SK-N-SH treated with all-trans-retinoic acid at 6 μM for 48 hours (cell line): ENCODE measurements at regions not wholly inside any gene's neighbourhood (a gene's known extent, or its start where the extent isn't known, plus 50 kb on each side); places are given as distances from the start of the nearest gene placed in this dataset.

Experiments
- ATAC-seq: fragments of 200-7000 bp; cut with Tn5 transposase; 3 replicates; pipeline ENCODE4 v1.9.1; 2020; ENCODE audit warnings: mild to moderate bottlenecking, moderate library complexity
- ARNTL ChIP-seq: fragments of 450-650 bp; formaldehyde crosslinking; IDR thresholded peaks from 2 replicates; pipeline ENCODE4 v1.5.0; 2020; ENCODE audit warnings: low read depth, mild to moderate bottlenecking, moderate library complexity, borderline replicate concordance
- BACH2 ChIP-seq: fragments of 250-450 bp; sonication (Bioruptor Pico); IDR thresholded peaks from 2 replicates; pipeline ENCODE4 v1.9.0; 2021; ENCODE audit warnings: mild to moderate bottlenecking, borderline replicate concordance
- CREB5 ChIP-seq: fragments of 250-450 bp; sonication (Bioruptor Pico); IDR thresholded peaks from 2 replicates; pipeline ENCODE4 v1.5.1; 2020; ENCODE audit warnings: low read depth, mild to moderate bottlenecking, moderate library complexity
- GLIS3 ChIP-seq: fragments of 250-450 bp; sonication (Bioruptor Pico); IDR thresholded peaks from 2 replicates; pipeline ENCODE4 v1.5.0; 2020; ENCODE audit warnings: mild to moderate bottlenecking, moderate library complexity
- ISL1 ChIP-seq: fragments of 250-450 bp; sonication (Bioruptor Pico); IDR thresholded peaks from 2 replicates; pipeline ENCODE4 v2.1.2; 2022; ENCODE audit warnings: mild to moderate bottlenecking, moderate library complexity
- PATZ1 ChIP-seq: fragments of 250-450 bp; sonication (Bioruptor Pico); IDR thresholded peaks from 2 replicates; pipeline ENCODE4 v1.8.0; 2020; ENCODE audit warnings: mild to moderate bottlenecking, moderate library complexity, borderline replicate concordance
- PPARA ChIP-seq: fragments of 250-450 bp; sonication (Bioruptor Pico); IDR thresholded peaks from 2 replicates; pipeline ENCODE4 v1.5.0; 2020; ENCODE audit warnings: mild to moderate bottlenecking, borderline replicate concordance
- RARB ChIP-seq: fragments of 250-450 bp; sonication (Bioruptor Pico); IDR thresholded peaks from 2 replicates; pipeline ENCODE4 v1.8.0; 2021; ENCODE audit warnings: mild to moderate bottlenecking, moderate library complexity
- SNAI2 ChIP-seq: fragments of 250-450 bp; sonication (Bioruptor Pico); IDR thresholded peaks from 2 replicates; pipeline ENCODE4 v1.5.0; 2020; ENCODE audit warnings: mild to moderate bottlenecking, moderate library complexity
- TCF4 ChIP-seq: fragments of 250-450 bp; sonication (Bioruptor Pico); IDR thresholded peaks from 2 replicates; pipeline ENCODE4 v1.8.0; 2021; ENCODE audit warnings: mild to moderate bottlenecking, moderate library complexity, borderline replicate concordance
- TOX ChIP-seq: fragments of 250-450 bp; sonication (Bioruptor Pico); IDR thresholded peaks from 2 replicates; pipeline ENCODE4 v1.8.0; 2021; ENCODE audit warnings: mild to moderate bottlenecking, moderate library complexity, borderline replicate concordance
- ZC3H10 ChIP-seq: fragments of 250-450 bp; sonication (Bioruptor Pico); IDR thresholded peaks from 2 replicates; pipeline ENCODE4 v1.5.1; 2021; ENCODE audit warnings: mild to moderate bottlenecking, moderate library complexity
- ZFP30 ChIP-seq: fragments of 450-650 bp; formaldehyde crosslinking; IDR thresholded peaks from 2 replicates; pipeline ENCODE4 v1.5.0; 2022; ENCODE audit warnings: mild to moderate bottlenecking, moderate library complexity
- ZNF565 ChIP-seq: fragments of 450-650 bp; formaldehyde crosslinking; conservative IDR thresholded peaks from 2 replicates; pipeline ENCODE4 v1.5.0; 2020; ENCODE audit warnings: low read depth, mild to moderate bottlenecking, moderate library complexity
- ZNF8 ChIP-seq: fragments of 450-650 bp; formaldehyde crosslinking; IDR thresholded peaks from 2 replicates; pipeline ENCODE4 v1.5.0; 2020; ENCODE audit warnings: mild to moderate bottlenecking, moderate library complexity
- TF ChIP-seq, protein P1 (sequence below): fragments of 250-450 bp; sonication (Bioruptor Pico); IDR thresholded peaks from 2 replicates; pipeline ENCODE4 v1.5.1; 2021; ENCODE audit warnings: mild to moderate bottlenecking, moderate library complexity
- TF ChIP-seq, protein P2 (sequence below): fragments of 250-450 bp; sonication (Bioruptor Pico); IDR thresholded peaks from 2 replicates; pipeline ENCODE4 v1.5.0; 2020; ENCODE audit warnings: mild to moderate bottlenecking, moderate library complexity

DNA sequence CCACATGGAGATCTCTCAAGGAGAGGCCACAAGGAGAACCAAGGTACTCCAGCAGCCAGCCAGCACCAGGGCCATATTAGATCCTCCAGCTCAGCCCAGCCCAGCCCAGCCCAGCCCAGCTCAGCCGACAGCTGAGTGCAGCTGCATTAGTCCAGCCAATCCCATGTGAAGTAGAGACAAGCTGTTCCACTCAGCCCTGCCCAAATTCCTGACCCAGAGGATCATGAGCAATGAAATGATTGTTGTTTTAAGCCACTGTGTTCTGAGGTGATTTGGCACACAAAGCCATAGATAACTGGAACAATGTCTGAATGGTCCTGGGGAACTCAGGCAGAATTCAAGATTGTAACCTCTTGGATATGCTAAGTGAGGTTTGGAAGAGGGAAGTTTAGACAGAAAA lies 59.5 kb upstream of the BMP2 start:
- ATAC-seq: no peak
- TF ChIP-seq RARB (CRISPR knock-in tag) (no peak), PATZ1 (CRISPR knock-in tag) (no peak)

GRCh38 chr20:6707321-6707831 lies 60.1 kb upstream of the BMP2 start:
- no peak for TF ChIP-seq GLIS3 (CRISPR knock-in tag)
- TF ChIP-seq RARB (CRISPR knock-in tag): no peak
- TF ChIP-seq ZNF565: no peak
- TF ChIP-seq TOX (CRISPR knock-in tag): no peak
- no peak for TF ChIP-seq PATZ1 (CRISPR knock-in tag)
- TF ChIP-seq, protein P1, sequence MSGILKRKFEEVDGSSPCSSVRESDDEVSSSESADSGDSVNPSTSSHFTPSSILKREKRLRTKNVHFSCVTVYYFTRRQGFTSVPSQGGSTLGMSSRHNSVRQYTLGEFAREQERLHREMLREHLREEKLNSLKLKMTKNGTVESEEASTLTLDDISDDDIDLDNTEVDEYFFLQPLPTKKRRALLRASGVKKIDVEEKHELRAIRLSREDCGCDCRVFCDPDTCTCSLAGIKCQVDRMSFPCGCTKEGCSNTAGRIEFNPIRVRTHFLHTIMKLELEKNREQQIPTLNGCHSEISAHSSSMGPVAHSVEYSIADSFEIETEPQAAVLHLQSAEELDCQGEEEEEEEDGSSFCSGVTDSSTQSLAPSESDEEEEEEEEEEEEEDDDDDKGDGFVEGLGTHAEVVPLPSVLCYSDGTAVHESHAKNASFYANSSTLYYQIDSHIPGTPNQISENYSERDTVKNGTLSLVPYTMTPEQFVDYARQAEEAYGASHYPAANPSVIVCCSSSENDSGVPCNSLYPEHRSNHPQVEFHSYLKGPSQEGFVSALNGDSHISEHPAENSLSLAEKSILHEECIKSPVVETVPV (CRISPR knock-in tag): no peak
- ATAC-seq: no peak

GRCh38 chr20:6705926-6706548 lies 61.4 kb upstream of the BMP2 start:
- no peak for ATAC-seq
- TF ChIP-seq ARNTL (CRISPR knock-in tag) (no peak), BACH2 (no peak), ZC3H10 (CRISPR knock-in tag) (no peak), ISL1 (no peak), ZNF565 (no peak), PATZ1 (CRISPR knock-in tag) (no peak), GLIS3 (CRISPR knock-in tag) (no peak)
- TF ChIP-seq, protein P2, sequence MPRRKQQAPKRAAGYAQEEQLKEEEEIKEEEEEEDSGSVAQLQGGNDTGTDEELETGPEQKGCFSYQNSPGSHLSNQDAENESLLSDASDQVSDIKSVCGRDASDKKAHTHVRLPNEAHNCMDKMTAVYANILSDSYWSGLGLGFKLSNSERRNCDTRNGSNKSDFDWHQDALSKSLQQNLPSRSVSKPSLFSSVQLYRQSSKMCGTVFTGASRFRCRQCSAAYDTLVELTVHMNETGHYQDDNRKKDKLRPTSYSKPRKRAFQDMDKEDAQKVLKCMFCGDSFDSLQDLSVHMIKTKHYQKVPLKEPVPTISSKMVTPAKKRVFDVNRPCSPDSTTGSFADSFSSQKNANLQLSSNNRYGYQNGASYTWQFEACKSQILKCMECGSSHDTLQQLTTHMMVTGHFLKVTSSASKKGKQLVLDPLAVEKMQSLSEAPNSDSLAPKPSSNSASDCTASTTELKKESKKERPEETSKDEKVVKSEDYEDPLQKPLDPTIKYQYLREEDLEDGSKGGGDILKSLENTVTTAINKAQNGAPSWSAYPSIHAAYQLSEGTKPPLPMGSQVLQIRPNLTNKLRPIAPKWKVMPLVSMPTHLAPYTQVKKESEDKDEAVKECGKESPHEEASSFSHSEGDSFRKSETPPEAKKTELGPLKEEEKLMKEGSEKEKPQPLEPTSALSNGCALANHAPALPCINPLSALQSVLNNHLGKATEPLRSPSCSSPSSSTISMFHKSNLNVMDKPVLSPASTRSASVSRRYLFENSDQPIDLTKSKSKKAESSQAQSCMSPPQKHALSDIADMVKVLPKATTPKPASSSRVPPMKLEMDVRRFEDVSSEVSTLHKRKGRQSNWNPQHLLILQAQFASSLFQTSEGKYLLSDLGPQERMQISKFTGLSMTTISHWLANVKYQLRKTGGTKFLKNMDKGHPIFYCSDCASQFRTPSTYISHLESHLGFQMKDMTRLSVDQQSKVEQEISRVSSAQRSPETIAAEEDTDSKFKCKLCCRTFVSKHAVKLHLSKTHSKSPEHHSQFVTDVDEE (CRISPR knock-in tag): no peak

DNA sequence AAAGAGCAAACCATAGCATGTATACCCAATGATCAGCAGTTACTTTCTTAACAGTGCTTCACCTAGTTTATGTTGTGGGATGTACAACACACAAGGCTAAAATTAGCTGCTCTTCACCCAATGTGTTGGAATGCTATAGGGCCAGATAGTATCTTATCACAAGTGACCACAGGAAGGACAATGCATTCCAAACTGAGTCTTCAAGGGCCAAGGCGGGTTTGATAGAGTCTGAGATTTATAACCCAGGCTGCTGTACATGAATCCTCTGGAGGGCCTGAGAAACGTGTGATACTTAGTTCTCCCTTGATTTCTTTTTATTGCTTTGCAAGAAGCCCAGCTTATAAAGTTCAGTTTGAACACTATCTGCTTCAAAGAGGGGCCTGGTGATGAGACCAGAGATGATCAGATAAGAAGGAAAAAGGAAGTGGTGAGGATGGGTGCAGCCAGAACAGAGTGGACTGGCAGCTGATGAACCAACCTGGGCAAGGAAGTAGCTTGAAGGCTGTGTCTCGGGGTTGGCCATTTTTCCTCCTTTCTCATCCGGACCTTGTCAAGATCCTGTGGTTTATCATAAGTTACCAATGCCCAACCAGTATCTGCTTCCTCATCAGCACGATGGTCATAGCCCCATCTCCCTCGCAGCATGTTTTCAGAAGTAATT lies 62.2 kb upstream of the BMP2 start:
- ATAC-seq: no peak
- TF ChIP-seq TOX (CRISPR knock-in tag) (no peak), PPARA (CRISPR knock-in tag) (no peak), SNAI2 (CRISPR knock-in tag) (no peak), RARB (CRISPR knock-in tag) (no peak), ZFP30 (CRISPR knock-in tag) (no peak), CREB5 (CRISPR knock-in tag) (no peak), ARNTL (CRISPR knock-in tag) (no peak), GLIS3 (CRISPR knock-in tag) (no peak), TCF4 (CRISPR knock-in tag) (no peak), ZNF8 (no peak)
- TF ChIP-seq, protein P1 (CRISPR knock-in tag): no peak
- TF ChIP-seq, protein P2 (CRISPR knock-in tag): no peak
